ENCODE measurements at regions not wholly inside any gene's neighbourhood (a gene's known extent, or its start where the extent isn't known, plus 50 kb on each side); places are given as distances from the start of the nearest gene placed in this dataset.

- TF ChIP-seq CTCF (conservative IDR thresholded peaks at IDR 0.05; ENCODE audit: low read length) (no peak), EZH2phosphoT487 (IDR thresholded peaks at IDR 0.05; ENCODE audit: borderline replicate concordance, low read depth, low read length) (no peak)
Observed at GRCh38 chr20:4516876-4517275, 169.4 kb upstream of the PRNP start.
